A549 (cell line): ENCODE measurements at regions not wholly inside any gene's neighbourhood (a gene's known extent, or its start where the extent isn't known, plus 50 kb on each side); places are given as distances from the start of the nearest gene placed in this dataset.
A peak's percentile ranks its signal among the peaks of the same experiment; 100 is the strongest.

Experiments used
- ATAC-seq, 2 experiments: fragments of 200-7000 bp in 1 of 2; fragments of >200 bp in 1 of 2; cut with Nextera tagmentation in 1 of 2; cut with Tn5 transposase in 1 of 2; 3 replicates each; pipeline versions ENCODE4 v1.8.0 to v1.9.1; 2018 to 2020; ENCODE audit warnings: mild to moderate bottlenecking in 1 of 2, moderate library complexity in 1 of 2
- CTCF ChIA-PET: fragments of 300-600 bp; sonication (Branson Sonifier 250); formaldehyde crosslinking; extraction: SDS; loops from one replicate; lab custom pipeline; 2021; ENCODE audit warnings: antibody characterized with exemption, inconsistent platforms; lab: Yijun Ruan, JAX
- POLR2A ChIA-PET: fragments of 350-600 bp; formaldehyde crosslinking; extraction: SDS; loops from one replicate; lab custom pipeline; 2021; ENCODE audit warnings: antibody characterized with exemption, inconsistent platforms; lab: Yijun Ruan, JAX
- DNase-seq, 2 experiments: peaks; one replicate each; pipeline versions ENCODE4 v3.0.0 to v3.0.0-alpha.2; 2011 to 2016; ENCODE audit warnings: low read depth in 1 of 2, low spot score in 1 of 2
- FAIRE-seq: peaks from 2 replicates; lab custom pipeline; 2011; peaks lifted over from hg19 to GRCh38; lab: Jason Lieb, UNC
- H3K27ac ChIP-seq, 2 experiments: fragments of >200 bp; sonication (Bioruptor Twin); formaldehyde crosslinking; 3 replicates each; pipeline ENCODE4 v1.5.1; 2016 to 2017
- H3K4me1 ChIP-seq: fragments of >200 bp; sonication (Bioruptor Twin); formaldehyde crosslinking; 3 replicates; pipeline ENCODE4 v1.6.1; 2016
- H3K4me2 ChIP-seq: fragments of >200 bp; sonication (Bioruptor Twin); formaldehyde crosslinking; 3 replicates; pipeline ENCODE4 v1.6.1; 2016
- H3K4me3 ChIP-seq: fragments of >200 bp; sonication (Bioruptor Twin); formaldehyde crosslinking; 3 replicates; pipeline ENCODE4 v1.5.1; 2016
- H3K9me3 ChIP-seq: fragments of >200 bp; sonication (Bioruptor Twin); formaldehyde crosslinking; 3 replicates; pipeline ENCODE4 v1.6.1; 2016
- CEBPB ChIP-seq, 2 experiments: fragments of >200 bp in 1 of 2; sonication (Bioruptor Twin) in 1 of 2; formaldehyde crosslinking in 1 of 2; IDR thresholded peaks; 2 replicates each; pipeline ENCODE4 v1.6.1; 2012 to 2016
- CHD2 ChIP-seq: fragments of 150-350 bp; IDR thresholded peaks from 2 replicates; pipeline ENCODE4 v1.6.1; 2014; ENCODE audit warnings: low read length; ENCODE audit not compliant: partially characterized antibody
- CHD4 ChIP-seq: fragments of 200-600 bp; sonication (generic); IDR thresholded peaks from 2 replicates; pipeline ENCODE4 v1.6.1; 2016; ENCODE audit warnings: antibody characterized with exemption, mild to moderate bottlenecking, borderline replicate concordance
- E2F6 ChIP-seq: IDR thresholded peaks from 2 replicates; pipeline ENCODE4 v1.6.1; 2012; ENCODE audit warnings: low read depth, borderline replicate concordance
- EHF ChIP-seq: fragments of 250-450 bp; sonication (Bioruptor Pico); IDR thresholded peaks from 2 replicates; pipeline ENCODE4 v1.5.0; 2020; ENCODE audit warnings: mild to moderate bottlenecking
- FOSL2 ChIP-seq, 2 experiments: fragments of 450-650 bp in 1 of 2; fragments of >200 bp in 1 of 2; sonication (Bioruptor Twin) in 1 of 2; formaldehyde crosslinking; IDR thresholded peaks; 2 replicates each; pipeline versions ENCODE4 v1.5.0 to v1.6.1; 2016 to 2020; ENCODE audit warnings: mild to moderate bottlenecking in 1 of 2, moderate library complexity in 1 of 2
- GATA3 ChIP-seq: IDR thresholded peaks from 2 replicates; pipeline ENCODE4 v1.6.1; 2012; ENCODE audit warnings: borderline replicate concordance
- HES2 ChIP-seq: fragments of >200 bp; sonication (Bioruptor Twin); formaldehyde crosslinking; IDR thresholded peaks from 2 replicates; pipeline ENCODE4 v1.6.1; 2016
- HEYL ChIP-seq: fragments of 250-450 bp; sonication (Bioruptor Pico); IDR thresholded peaks from 2 replicates; pipeline ENCODE4 v1.8.0; 2021; ENCODE audit warnings: mild to moderate bottlenecking, moderate library complexity
- HMGXB4 ChIP-seq: fragments of 250-450 bp; sonication (Bioruptor Pico); IDR thresholded peaks from 2 replicates; pipeline ENCODE4 v1.5.0; 2021; ENCODE audit warnings: mild to moderate bottlenecking, moderate library complexity, borderline replicate concordance
- HOXA7 ChIP-seq: fragments of 250-450 bp; sonication (Bioruptor Pico); IDR thresholded peaks from 2 replicates; pipeline ENCODE4 v1.5.0; 2020; ENCODE audit warnings: mild to moderate bottlenecking, moderate library complexity
- JUN ChIP-seq, 2 experiments: fragments of >200 bp; sonication (Bioruptor Twin); formaldehyde crosslinking; IDR thresholded peaks; 2 replicates in 1 of 2; 3 replicates in 1 of 2; pipeline ENCODE4 v1.6.1; 2016 to 2017
- KDM1A ChIP-seq: fragments of 200-600 bp; sonication (generic); IDR thresholded peaks from 2 replicates; pipeline ENCODE4 v1.6.1; 2016; ENCODE audit warnings: low read depth, mild to moderate bottlenecking
- MAFK ChIP-seq: fragments of 450-650 bp; IDR thresholded peaks from 2 replicates; pipeline ENCODE4 v1.6.1; 2014; ENCODE audit not compliant: partially characterized antibody
- MAZ ChIP-seq: fragments of 150-350 bp; IDR thresholded peaks from 2 replicates; pipeline ENCODE4 v1.6.1; 2014; ENCODE audit warnings: antibody characterized with exemption, low read depth, low read length, borderline replicate concordance
- NFE2L2 ChIP-seq: fragments of 150-350 bp; conservative IDR thresholded peaks from 2 replicates; pipeline ENCODE4 v1.6.1; 2014; ENCODE audit warnings: low read length
- PHF8 ChIP-seq: fragments of 200-600 bp; sonication (generic); IDR thresholded peaks from 2 replicates; pipeline ENCODE4 v1.6.1; 2016; ENCODE audit warnings: low read depth, mild to moderate bottlenecking, antibody characterized with exemption, moderate library complexity, borderline replicate concordance
- POLR2A ChIP-seq: IDR thresholded peaks from 2 replicates; pipeline ENCODE4 v1.6.1; 2012; ENCODE audit warnings: mild to moderate bottlenecking, low read length
- RAD21 ChIP-seq, 2 experiments: fragments of >200 bp in 1 of 2; sonication (Bioruptor Twin) in 1 of 2; formaldehyde crosslinking in 1 of 2; IDR thresholded peaks in 1 of 2; conservative IDR thresholded peaks in 1 of 2; 2 replicates in 1 of 2; 3 replicates in 1 of 2; pipeline ENCODE4 v1.6.1; 2012 to 2018; ENCODE audit warnings: inconsistent platforms in 1 of 2
- SMC3 ChIP-seq: fragments of >200 bp; sonication (Bioruptor Twin); formaldehyde crosslinking; IDR thresholded peaks from 3 replicates; pipeline ENCODE4 v1.6.1; 2018; ENCODE audit warnings: inconsistent platforms
- USF2 ChIP-seq: fragments of 450-650 bp; IDR thresholded peaks from 2 replicates; pipeline ENCODE4 v1.6.1; 2014; ENCODE audit warnings: antibody characterized with exemption
- WGBS: methylation state at CpG from one replicate; pipeline ENCODE4 v1.1.6; 2017; ENCODE audit errors: missing lambda C conversion rate; 5-methylcytosine and 5-hydroxymethylcytosine counted together

GRCh38 chr10:3235996-3236510 is 63.5 kb upstream of the PITRM1 start:
- ATAC-seq (no peak), DNase-seq (no peak), FAIRE-seq (no peak)
- Histone ChIP-seq H3K4me3 (no peak overlapping the region), H3K4me1 (no peaks in the 10 kb centered on the region), H3K4me2 (no peak overlapping the region), H3K27ac (no peak overlapping the region), H3K9me3 (no peaks in the 10 kb centered on the region)
- CTCF ChIA-PET, result no interaction called here
- WGBS, result 74% methylated on average over 15 of the region's 15 CpGs
- POLR2A ChIA-PET, result no interaction called here
- no peak for TF ChIP-seq USF2
- no peak for TF ChIP-seq CEBPB (IDR thresholded peaks at IDR 0.05)
- TF ChIP-seq POLR2A, result no peak
- no peak for TF ChIP-seq HES2
- TF ChIP-seq E2F6, result no peak
- no peak for TF ChIP-seq KDM1A
- no peak for TF ChIP-seq RAD21 (conservative IDR thresholded peaks at IDR 0.05 in 1 of 2, IDR thresholded peaks at IDR 0.05 in 1 of 2)
- TF ChIP-seq GATA3, result no peak
- TF ChIP-seq PHF8, result no peak
- no peak for TF ChIP-seq MAFK
- TF ChIP-seq JUN (IDR thresholded peaks at IDR 0.05), result no peak
- no peak for TF ChIP-seq SMC3
- no peak for TF ChIP-seq HOXA7
- no peak for TF ChIP-seq EHF (CRISPR knock-in tag)
- TF ChIP-seq NFE2L2, result no peak

GRCh38 chr10:3235395-3235794 is 62.8 kb upstream of the PITRM1 start:
- POLR2A ChIA-PET, result no interaction called here
- H3K9me3 ChIP-seq, result no peaks in the 10 kb centered on the region
- TF ChIP-seq GATA3 (no peak), MAZ (no peak), EHF (CRISPR knock-in tag) (no peak), MAFK (peak; percentile 39)
- FAIRE-seq, result no peak
- no peak for DNase-seq
- H3K4me1 ChIP-seq, result no peaks in the 10 kb centered on the region
- no peak overlapping the region for H3K4me2 ChIP-seq
- no peak overlapping the region for H3K4me3 ChIP-seq
- no peak overlapping the region for H3K27ac ChIP-seq
- CTCF ChIA-PET, result interaction anchor here (0.7 kb wide), 1 partner anchor 37 kb away, joined by 4 read pairs; no protein-coding TSS in a partner anchor
- 71% methylated on average over 10 of the region's 10 CpGs for WGBS
- ATAC-seq, result no peak

- DNase-seq (no peak), FAIRE-seq (no peak), ATAC-seq (no peak)
- Histone ChIP-seq H3K4me1 (no peaks in the 10 kb centered on the region), H3K4me2 (no peak overlapping the region), H3K9me3 (no peaks in the 10 kb centered on the region), H3K27ac (no peak overlapping the region), H3K4me3 (no peak overlapping the region)
- TF ChIP-seq CHD2 (no peak), MAFK (no peak), FOSL2 (IDR thresholded peaks at IDR 0.05) (no peak), FOSL2 (CRISPR knock-in tag; IDR thresholded peaks at IDR 0.05) (no peak), USF2 (no peak), SMC3 (no peak), RAD21 (conservative IDR thresholded peaks at IDR 0.05 in 1 of 2, IDR thresholded peaks at IDR 0.05 in 1 of 2) (no peak), JUN (IDR thresholded peaks at IDR 0.05) (no peak), HEYL (CRISPR knock-in tag) (no peak), HMGXB4 (no peak), CHD4 (no peak)
- CTCF ChIA-PET, result interaction anchor here (1.1 to 2.7 kb wide), 2 partner anchors 37 to 234 kb away, joined by 4 to 7 read pairs; no protein-coding TSS in a partner anchor
- WGBS, result 84% methylated on average over 5 of the region's 5 CpGs
- POLR2A ChIA-PET, result no interaction called here
Observed at GRCh38 chr10:3233486-3233990, 61.0 kb upstream of the PITRM1 start.
